ENCODE measurements at regions not wholly inside any gene's neighbourhood (a gene's known extent, or its start where the extent isn't known, plus 50 kb on each side); places are given as distances from the start of the nearest gene placed in this dataset.

- TF ChIP-seq, protein P1, sequence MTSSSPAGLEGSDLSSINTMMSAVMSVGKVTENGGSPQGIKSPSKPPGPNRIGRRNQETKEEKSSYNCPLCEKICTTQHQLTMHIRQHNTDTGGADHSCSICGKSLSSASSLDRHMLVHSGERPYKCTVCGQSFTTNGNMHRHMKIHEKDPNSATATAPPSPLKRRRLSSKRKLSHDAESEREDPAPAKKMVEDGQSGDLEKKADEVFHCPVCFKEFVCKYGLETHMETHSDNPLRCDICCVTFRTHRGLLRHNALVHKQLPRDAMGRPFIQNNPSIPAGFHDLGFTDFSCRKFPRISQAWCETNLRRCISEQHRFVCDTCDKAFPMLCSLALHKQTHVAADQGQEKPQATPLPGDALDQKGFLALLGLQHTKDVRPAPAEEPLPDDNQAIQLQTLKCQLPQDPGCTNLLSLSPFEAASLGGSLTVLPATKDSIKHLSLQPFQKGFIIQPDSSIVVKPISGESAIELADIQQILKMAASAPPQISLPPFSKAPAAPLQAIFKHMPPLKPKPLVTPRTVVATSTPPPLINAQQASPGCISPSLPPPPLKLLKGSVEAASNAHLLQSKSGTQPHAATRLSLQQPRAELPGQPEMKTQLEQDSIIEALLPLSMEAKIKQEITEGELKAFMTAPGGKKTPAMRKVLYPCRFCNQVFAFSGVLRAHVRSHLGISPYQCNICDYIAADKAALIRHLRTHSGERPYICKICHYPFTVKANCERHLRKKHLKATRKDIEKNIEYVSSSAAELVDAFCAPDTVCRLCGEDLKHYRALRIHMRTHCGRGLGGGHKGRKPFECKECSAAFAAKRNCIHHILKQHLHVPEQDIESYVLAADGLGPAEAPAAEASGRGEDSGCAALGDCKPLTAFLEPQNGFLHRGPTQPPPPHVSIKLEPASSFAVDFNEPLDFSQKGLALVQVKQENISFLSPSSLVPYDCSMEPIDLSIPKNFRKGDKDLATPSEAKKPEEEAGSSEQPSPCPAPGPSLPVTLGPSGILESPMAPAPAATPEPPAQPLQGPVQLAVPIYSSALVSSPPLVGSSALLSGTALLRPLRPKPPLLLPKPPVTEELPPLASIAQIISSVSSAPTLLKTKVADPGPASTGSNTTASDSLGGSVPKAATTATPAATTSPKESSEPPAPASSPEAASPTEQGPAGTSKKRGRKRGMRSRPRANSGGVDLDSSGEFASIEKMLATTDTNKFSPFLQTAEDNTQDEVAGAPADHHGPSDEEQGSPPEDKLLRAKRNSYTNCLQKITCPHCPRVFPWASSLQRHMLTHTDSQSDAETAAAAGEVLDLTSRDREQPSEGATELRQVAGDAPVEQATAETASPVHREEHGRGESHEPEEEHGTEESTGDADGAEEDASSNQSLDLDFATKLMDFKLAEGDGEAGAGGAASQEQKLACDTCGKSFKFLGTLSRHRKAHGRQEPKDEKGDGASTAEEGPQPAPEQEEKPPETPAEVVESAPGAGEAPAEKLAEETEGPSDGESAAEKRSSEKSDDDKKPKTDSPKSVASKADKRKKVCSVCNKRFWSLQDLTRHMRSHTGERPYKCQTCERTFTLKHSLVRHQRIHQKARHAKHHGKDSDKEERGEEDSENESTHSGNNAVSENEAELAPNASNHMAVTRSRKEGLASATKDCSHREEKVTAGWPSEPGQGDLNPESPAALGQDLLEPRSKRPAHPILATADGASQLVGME (CRISPR knock-in tag; IDR thresholded peaks at IDR 0.05): no peak
- TF ChIP-seq ZNF23 (CRISPR knock-in tag; IDR thresholded peaks at IDR 0.05) (no peak), ZNF398 (CRISPR knock-in tag; IDR thresholded peaks at IDR 0.05) (no peak), HDAC1 (IDR thresholded peaks at IDR 0.05) (no peak), ZNF282 (CRISPR knock-in tag; IDR thresholded peaks at IDR 0.05) (no peak), ZBTB17 (CRISPR knock-in tag; IDR thresholded peaks at IDR 0.05) (no peak), BRD9 (IDR thresholded peaks at IDR 0.05; ENCODE audit: low read depth, partially characterized antibody) (no peak), SMAD2 (IDR thresholded peaks at IDR 0.05; ENCODE audit: low read depth, low read length) (no peak), RFX1 (IDR thresholded peaks at IDR 0.05) (no peak), HSF4 (CRISPR knock-in tag; IDR thresholded peaks at IDR 0.05; ENCODE audit: borderline replicate concordance) (no peak), CCNT2 (IDR thresholded peaks at IDR 0.05; ENCODE audit: borderline replicate concordance, extremely low read depth, insufficient read length, low read depth, low read length) (no peak), KAT2B (IDR thresholded peaks at IDR 0.05; ENCODE audit: low read depth, low read length) (no peak)
- TF ChIP-seq, protein P2, sequence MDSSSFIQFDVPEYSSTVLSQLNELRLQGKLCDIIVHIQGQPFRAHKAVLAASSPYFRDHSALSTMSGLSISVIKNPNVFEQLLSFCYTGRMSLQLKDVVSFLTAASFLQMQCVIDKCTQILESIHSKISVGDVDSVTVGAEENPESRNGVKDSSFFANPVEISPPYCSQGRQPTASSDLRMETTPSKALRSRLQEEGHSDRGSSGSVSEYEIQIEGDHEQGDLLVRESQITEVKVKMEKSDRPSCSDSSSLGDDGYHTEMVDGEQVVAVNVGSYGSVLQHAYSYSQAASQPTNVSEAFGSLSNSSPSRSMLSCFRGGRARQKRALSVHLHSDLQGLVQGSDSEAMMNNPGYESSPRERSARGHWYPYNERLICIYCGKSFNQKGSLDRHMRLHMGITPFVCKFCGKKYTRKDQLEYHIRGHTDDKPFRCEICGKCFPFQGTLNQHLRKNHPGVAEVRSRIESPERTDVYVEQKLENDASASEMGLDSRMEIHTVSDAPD (CRISPR knock-in tag; IDR thresholded peaks at IDR 0.05): no peak
- TF ChIP-seq, protein P3, sequence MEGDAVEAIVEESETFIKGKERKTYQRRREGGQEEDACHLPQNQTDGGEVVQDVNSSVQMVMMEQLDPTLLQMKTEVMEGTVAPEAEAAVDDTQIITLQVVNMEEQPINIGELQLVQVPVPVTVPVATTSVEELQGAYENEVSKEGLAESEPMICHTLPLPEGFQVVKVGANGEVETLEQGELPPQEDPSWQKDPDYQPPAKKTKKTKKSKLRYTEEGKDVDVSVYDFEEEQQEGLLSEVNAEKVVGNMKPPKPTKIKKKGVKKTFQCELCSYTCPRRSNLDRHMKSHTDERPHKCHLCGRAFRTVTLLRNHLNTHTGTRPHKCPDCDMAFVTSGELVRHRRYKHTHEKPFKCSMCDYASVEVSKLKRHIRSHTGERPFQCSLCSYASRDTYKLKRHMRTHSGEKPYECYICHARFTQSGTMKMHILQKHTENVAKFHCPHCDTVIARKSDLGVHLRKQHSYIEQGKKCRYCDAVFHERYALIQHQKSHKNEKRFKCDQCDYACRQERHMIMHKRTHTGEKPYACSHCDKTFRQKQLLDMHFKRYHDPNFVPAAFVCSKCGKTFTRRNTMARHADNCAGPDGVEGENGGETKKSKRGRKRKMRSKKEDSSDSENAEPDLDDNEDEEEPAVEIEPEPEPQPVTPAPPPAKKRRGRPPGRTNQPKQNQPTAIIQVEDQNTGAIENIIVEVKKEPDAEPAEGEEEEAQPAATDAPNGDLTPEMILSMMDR (IDR thresholded peaks at IDR 0.05 in 2 of 3, conservative IDR thresholded peaks at IDR 0.05 in 1 of 3; ENCODE audit: insufficient read depth in 2 of 3, low read depth in 1 of 3, low read length in 3 of 3): peak; percentile 38 to 50 (median 49); a peak in 5 of 6 replicates
These were observed 269.7 kb upstream of the HABP2 start (continued) for GRCh38 chr10:113283189-113283588.

Data from K562 (cell line).